HG03565 (cell line): ENCODE measurements at regions not wholly inside any gene's neighbourhood (a gene's known extent, or its start where the extent isn't known, plus 50 kb on each side); places are given as distances from the start of the nearest gene placed in this dataset.
"Not testable (repeated sequence)": the region's sequence is repeated elsewhere in the genome, so short reads cannot be mapped to it uniquely, and the experiment has no call there.

Experiments used
- ATAC-seq: cut with Tn5 transposase; IDR thresholded peaks from one replicate; pipeline ENCODE4 v1.9.1; 2021; ENCODE audit warnings: mild to moderate bottlenecking, moderate library complexity; ENCODE audit not compliant: unreplicated experiment

- ATAC-seq, result not testable (repeated sequence)
Measured at GRCh38 chr16:88241404-88242311, 141.1 kb upstream of the ZNF469 start.

DNA sequence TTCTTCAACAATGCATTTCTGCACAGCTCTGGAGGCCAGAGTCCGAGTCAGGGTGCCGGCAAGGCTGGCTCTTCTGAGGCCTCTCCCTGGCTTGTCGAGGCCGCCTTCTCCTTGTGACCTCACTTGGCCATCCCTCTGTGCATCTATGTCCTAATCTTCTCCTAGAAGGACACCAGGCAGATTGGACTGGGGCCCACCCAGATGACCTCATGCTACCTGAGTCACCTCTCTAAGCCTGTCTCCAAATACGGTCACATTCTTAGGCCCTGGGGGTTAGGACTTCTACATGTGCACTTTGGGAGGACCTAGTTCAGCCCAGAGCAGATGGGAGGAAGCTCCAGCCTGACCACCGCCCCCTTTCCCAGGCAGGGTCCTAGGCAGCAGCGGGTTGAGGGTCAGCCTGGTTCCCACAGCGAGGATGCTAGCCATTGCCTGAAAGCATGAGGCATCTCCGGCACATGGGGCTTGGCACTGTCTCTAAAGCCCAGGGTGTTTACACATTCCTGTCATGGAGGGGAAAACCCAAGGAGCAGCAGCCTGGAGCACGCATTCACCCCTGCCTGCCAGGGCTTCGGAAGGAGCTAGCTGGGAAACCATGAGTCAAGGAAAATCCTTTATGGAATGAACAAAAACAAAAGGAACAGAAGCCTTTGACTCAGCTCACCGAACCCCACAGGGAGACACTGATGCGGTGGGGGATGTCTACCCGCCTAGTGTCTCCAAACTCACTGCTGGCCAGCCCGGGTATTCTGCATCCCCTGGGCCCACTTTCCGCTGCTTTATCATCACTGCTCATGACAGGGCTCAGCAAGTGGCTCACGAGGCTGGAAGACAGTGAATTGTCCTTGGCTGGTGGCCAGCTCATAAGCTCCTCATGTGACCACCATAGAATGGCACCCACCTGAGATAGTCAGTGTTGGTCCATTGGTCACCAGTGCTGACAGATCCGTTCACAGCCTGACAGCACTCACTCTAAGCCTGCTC, 140.2 kb upstream of the ZNF469 start:
- not testable (repeated sequence) for ATAC-seq

GRCh38 chr16:88243921-88244320, 138.8 kb upstream of the ZNF469 start:
- not testable (repeated sequence) for ATAC-seq

DNA sequence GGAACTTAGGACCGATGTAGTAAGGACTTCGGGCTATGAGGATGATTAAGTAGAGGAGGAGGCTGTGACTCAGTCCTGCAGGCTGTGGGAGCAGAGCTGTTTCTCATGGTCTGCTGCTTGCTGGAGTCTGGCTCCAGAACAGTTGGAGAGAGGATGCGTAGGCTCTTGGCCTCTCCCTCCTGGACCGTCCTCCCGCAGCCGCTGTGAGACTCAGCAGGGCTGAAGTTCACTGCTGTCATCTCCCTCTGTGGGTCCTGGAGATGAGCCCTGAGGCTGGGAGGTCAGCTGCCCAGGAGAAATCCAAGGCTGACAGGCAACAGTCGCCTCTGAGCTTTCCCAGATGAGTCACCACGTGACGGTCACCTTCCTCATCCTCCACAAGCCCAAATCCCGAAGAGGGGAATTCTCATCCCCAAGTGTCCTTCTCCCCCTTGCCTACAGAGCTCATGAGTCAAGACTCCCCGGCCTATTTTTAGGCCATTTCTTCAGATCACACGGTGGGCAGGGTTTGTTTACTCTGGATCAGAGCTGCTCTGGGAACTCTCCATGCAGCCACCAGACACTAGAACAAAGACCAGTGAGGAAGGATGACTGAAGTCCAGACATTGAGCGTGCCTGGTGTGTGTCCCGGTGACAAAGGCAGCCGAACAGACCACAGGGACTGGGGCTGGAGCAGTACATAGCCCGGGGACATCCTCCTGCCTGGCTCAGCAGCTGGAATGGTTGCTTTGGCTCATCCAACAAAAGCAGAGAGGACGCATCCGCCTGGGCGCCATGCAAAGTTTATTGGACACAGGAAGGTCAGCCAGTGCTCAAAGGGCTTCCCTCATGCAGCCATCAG, 137.3 kb upstream of the ZNF469 start:
- ATAC-seq, result not testable (repeated sequence)

DNA sequence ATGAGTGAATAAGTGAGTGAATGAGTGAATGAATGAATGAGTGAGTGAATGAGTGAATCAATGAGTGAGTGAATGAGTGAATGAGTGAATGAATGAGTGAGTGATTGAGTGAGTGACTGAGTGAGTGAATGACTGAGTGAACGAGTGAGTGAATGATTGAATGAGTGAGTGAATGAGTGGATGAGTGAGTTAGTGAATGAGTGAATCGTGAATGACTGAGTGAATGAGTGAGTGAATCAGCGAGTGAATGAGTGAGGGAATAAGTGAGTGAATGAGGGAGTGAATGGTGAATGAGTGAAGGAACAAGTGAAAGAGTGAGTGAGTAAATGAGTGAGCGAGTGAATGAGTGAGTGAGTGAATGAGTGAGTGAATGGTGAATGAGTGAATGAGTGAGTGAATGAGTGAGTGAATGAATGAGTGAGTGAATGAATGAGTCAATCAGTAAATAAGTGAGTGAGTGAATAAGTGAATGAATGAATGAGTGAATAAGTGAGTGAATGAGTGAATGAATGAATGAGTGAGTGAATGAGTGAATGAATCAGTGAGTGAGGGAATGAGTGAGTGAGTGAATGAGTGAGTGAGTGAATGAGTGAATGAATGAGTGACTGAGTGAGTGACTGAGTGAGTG, 135.7 kb upstream of the ZNF469 start:
- ATAC-seq, result not testable (repeated sequence)

- not testable (repeated sequence) for ATAC-seq
Measured at GRCh38 chr16:88247583-88247966, 135.2 kb upstream of the ZNF469 start.

DNA sequence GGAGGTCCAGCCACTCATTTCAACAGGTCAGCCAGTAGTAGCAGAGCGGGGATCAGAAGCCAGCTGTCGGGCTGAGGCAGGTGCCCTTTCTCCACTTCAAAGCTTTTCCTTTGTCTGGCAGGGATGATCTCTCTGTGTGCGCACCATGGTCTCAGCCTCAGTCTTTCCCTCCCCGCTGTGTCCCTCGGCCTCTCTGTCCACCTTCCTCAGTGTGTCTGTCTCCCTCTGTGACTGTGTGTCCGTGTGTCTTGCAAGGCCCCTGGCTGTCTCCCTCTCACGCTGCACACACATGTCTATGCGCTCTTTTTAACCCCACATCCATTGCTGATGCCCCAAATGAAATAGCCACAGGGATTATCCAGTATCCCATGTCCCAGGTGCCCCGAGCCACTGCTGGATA, 134.0 kb upstream of the ZNF469 start:
- not testable (repeated sequence) for ATAC-seq

DNA sequence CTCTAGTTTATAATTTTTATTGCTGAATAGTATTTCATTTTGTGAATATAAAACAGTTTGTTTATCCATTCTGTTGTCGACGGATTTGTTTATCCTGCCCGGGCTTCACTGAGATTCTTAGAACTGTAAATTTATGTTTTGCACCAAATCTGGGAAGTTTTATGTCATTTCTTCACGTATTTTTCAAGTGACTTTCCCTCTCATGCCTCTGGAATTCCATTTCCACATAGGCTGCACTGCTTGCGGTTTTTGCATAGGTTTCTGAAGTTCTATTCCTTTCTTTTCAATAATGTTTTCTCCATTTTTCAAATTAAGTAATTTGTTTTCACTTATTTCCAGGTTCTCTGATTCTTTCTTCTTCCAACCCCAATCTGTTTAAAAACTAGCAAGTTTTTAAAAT, 132.4 kb upstream of the ZNF469 start:
- not testable (repeated sequence) for ATAC-seq

DNA sequence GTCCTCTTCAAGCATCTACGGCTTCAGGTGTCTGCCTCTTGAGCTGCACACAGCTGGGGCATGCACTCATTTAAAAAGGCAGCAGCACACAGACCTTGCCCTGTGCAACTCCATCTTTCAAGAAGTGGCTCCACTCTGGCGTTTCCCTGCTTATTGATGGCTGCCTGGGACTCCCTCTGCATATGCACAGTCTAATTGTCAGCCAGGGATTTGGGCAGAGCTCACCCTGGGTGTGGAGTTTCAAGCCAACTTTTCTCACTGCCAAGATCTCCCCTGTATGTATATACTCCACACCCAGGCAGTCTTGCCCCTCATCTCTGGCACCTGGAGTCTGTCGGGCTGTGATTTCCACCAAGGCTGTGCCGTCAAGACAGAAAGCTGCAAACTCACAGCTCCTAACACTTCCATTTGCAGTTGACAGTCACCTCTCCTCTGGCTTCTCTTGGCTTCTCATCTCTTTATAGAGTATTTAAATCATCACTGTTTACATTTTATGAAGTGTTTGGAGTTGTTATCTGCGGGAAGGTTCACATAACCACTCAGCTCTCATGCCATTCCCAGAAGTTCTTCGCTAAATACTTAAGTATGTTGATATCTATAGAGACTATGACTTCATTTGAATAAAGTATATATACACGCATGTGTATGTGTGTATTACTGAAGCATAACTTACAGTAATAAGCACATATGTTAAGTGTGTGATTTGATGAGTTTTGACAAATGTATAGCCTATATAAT, 130.5 kb upstream of the ZNF469 start:
- not testable (repeated sequence) for ATAC-seq

- ATAC-seq, result not testable (repeated sequence)
Measured at GRCh38 chr16:88258141-88258540, 124.6 kb upstream of the ZNF469 start.

- ATAC-seq, result not testable (repeated sequence)
Measured at GRCh38 chr16:88258764-88259525, 123.8 kb upstream of the ZNF469 start.

DNA sequence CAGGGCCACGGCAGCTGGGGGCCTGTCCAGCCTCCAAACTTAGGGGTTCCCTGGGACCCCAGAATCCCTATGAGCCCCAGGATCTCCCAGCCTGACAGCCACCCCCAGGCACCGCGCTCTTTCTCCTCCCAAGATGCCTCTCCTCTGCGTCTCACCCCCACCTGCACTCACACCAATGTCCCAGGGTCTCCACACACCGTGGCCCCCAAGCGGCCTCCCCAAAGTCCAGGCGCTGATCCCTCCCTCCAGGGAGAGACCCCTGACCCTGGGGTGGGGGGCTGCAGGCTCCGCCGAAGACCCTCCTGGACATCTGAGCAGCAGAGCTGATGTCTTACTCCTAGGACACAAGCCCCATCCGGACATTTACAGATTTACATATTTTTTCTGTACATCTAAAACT, 123.2 kb upstream of the ZNF469 start:
- not testable (repeated sequence) for ATAC-seq

- not testable (repeated sequence) for ATAC-seq
Measured at GRCh38 chr16:88260146-88260545, 122.6 kb upstream of the ZNF469 start.

DNA sequence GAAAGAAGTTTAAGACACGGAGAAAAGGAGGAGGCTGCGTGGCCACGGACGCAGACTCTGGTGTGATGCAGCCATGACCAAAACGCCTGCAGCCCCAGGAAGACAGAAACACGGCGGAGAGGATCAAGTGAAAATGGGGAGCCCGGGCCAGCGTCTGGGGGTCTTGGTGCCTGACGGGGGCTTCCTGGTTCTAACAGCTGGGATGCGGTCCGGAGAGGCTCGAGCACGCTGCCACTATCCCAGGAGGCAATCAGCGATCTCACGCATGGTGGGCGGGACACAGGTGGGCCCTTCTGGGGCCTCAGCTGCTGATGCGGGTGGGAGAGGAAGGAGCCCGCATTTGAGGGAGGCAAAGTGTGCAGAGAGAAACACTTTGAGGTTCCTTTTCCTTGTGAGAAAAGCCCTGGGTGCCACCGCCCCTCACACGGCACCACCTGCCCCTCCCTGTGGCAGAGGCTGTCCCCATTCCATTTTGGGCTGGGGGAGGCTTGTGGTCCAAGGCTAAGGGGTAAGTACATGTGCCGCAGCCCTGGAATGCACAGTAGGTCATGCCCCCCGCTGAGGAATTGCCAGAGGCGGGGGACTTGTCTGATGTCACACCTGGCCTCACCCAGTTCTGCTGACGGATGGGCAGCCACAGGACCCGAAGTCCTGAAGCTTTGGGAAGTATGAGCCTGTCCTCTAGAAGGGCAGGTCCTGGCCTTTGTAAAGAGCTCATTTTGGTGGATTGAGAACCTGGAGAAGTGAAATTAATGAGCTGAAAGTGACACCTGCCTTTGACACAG, 121.7 kb upstream of the ZNF469 start:
- not testable (repeated sequence) for ATAC-seq

DNA sequence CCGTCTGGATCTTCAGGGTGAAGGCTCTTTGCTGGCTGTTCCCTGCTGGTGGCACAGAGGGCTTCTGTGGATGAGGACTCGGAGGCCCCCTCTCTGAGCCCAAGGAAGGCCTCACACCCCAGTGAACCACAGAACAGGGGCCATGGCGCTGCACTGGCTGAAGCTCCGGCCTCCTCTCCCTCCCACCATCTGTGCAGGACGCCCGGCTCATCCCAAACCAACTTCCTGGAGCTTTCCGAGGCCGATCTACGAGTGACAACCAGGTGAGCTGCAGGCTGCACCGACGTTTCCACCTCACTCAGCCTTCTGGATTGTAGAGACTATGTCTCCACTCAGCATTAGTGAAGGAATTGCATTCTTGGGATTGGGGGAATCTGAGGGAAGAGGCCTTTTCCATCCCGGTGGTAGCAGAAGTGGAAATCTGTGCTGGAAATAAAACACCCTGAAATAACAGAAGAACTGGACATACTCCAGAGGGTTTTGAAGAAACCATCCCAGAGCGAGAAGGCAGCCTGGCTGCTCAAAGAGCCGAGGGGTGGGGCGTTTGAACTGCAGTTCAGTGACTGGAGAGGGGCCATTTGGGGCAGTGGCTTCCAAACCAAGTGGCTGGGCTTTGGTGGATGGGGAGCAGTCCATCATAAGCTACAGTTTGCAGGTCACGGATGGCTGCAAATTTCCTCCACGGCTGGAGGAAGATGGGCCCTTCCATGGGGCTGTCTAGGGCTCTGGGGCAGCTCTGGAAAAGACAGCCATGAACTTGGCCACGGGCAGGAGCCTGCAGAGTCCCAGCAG, 120.7 kb upstream of the ZNF469 start:
- not testable (repeated sequence) for ATAC-seq

DNA sequence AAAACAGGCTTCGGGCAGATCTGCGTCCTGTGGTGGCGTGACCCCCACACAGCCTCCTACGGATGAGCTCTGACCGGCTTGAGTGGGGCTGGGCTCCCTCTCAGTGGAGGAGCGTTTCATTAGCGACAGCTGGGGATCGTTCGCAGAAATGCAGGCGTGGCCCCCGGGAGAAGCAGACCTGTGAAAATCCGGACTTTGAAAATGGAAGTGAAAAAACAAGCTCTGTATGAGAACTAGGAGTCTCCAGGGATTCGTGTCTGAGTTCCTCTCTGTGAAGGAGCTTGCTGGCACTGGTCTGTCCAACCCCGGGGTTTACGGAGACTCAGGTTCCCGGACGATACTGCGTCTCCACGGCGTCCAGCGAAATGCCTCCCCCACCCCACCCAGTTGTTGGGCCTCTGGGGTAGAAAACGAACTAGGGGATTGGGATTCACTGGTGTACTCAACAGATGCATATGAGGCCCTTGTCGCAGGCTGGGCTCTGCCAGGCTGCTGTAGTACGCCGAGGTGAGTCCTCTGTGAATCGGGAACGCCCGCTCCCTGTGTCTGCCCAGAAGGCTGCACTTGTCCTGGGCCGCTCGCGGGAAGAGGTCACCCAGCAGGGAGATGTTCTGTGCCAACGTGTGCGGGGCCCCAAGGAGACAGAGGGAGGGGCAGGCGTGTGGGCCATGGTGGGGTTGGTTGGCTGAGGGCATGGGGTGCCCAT, 119.7 kb upstream of the ZNF469 start:
- ATAC-seq, result not testable (repeated sequence)
